SKM-1 (cell line): ENCODE measurements at regions not wholly inside any gene's neighbourhood (a gene's known extent, or its start where the extent isn't known, plus 50 kb on each side); places are given as distances from the start of the nearest gene placed in this dataset.
"Not testable (repeated sequence)": the region's sequence is repeated elsewhere in the genome, so short reads cannot be mapped to it uniquely, and the experiment has no call there.

Source experiments
- DNase-seq: peaks from one replicate; lab custom pipeline; 2025; ENCODE audit not compliant: unreplicated experiment; lab: John Stamatoyannopoulos, UW

- no peak for DNase-seq
Measured at GRCh38 chr1:74943046-74943445, 191.1 kb upstream of the LHX8 start.

DNA sequence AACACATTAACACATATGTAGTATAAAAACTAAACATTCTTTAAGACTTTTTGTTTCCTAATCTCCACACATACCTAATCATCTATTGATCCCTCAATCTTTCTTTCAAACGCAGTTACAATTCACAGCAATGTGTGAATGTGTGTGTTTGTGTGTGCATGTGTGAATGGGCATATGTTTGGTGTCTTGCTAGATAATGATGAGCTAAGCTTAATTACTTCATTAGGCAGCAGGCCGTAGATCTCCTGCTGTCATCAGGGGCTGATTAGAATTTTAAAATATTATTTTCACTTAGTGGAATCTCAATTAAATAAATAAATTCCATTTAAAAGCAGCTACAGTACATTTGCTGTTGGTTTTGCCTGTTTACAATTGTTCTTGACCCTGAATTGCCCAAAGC lies 187.8 kb upstream of the LHX8 start:
- DNase-seq, result no peak

DNA sequence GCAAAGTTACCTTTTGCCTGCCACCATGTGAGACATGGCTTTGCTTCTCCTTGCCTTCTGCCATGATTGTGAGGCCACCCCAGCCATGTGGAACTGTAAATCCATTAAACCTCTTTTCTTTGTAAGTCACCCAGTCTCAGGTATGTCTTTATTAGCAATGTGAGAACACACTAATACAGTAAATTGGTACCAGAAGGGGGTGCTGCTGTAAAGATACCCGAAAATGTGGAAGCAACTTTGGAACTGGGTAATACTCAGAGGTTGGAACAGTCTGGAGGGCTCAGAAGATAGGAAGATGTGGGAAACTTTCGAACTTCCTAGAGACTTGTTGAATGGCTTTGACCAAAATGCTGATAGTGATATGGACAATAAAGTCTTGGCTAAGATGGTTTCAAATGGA lies 184.8 kb upstream of the LHX8 start:
- DNase-seq, result not testable (repeated sequence)

DNA sequence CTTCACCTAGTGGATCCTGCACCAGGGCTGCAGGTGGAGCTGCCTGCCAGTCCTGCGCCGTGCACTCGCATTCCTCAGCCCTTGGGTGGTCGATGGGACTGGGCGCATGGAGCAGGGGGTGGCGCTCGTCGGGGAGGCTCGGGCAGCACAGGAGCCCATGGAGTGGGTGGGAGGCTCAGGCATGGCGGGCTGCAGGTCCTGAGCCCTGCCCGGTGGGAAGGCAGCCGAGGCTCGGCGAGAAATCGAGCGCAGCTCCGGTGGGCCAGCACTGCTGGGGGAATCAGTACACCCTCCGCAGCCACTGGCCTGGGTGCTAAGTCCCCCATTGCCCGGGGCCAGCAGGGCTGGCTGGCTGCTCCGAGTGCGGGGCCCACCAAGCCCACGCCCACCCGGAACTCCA lies 182.2 kb upstream of the LHX8 start:
- DNase-seq, result not testable (repeated sequence)

- no peak for DNase-seq
Measured at GRCh38 chr1:74952786-74953185, 181.4 kb upstream of the LHX8 start.

DNA sequence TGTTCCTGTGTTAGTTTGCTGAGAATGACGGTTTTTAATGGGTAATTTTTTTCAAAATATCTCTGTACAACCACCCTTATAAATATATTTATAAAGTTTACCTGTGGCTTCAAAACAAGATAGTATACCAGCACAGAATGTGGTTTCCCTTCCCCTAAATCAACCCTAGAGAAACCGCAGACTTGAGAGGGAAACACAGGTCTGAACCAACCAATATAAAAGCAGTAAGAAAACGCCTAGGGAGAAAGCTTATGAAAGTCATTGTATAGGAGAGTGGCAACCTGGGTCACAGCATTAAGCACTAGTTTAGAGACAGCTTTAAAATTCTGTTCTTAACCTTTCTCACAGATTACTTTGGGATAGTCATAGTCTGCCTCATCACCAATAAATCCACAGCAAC lies 180.6 kb upstream of the LHX8 start:
- DNase-seq, result no peak

DNA sequence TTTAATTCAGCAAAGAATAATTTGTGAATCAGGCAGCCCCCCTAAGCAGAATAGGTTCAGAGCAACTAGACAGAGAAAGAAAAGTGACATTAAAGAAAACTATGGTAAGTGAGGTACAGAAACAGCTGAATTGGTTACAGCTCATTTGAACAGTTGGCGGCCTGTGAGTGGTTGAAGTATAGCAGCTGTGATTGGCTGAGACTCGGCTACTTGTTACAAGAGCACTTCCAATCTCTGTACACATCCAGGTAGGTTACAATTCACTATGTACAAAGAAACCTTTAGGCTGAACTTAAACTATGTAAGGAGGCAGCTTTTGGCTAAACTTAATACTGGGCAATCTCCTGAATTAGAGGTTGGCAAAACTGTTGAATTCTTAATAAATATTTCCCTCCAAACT lies 171.1 kb upstream of the LHX8 start:
- no peak for DNase-seq

GRCh38 chr1:74964508-74965102 lies 169.6 kb upstream of the LHX8 start:
- DNase-seq, result no peak

GRCh38 chr1:74969566-74970135 lies 164.5 kb upstream of the LHX8 start:
- DNase-seq, result no peak

- DNase-seq, result no peak
Measured at GRCh38 chr1:74971982-74972381, 162.2 kb upstream of the LHX8 start.

- DNase-seq, result no peak
Measured at GRCh38 chr1:74976491-74976890, 157.7 kb upstream of the LHX8 start.

DNA sequence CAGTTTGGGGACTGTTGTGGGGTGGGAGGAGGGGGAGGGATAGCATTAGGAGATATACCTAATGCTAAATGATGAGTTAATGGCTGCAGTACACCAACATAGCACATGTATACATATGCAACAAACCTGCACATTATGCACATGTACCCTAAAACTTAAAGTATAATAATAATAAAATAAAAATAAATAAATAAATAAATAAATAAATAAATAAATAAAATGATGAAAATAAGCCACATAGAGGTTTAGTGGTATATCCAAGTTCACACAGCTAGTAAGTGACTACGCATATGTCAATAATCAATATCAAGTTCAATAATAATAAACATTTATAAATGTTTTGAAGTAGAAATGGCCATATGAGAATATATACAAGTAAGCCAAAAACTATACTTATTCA lies 141.7 kb upstream of the LHX8 start:
- DNase-seq, result not testable (repeated sequence)

DNA sequence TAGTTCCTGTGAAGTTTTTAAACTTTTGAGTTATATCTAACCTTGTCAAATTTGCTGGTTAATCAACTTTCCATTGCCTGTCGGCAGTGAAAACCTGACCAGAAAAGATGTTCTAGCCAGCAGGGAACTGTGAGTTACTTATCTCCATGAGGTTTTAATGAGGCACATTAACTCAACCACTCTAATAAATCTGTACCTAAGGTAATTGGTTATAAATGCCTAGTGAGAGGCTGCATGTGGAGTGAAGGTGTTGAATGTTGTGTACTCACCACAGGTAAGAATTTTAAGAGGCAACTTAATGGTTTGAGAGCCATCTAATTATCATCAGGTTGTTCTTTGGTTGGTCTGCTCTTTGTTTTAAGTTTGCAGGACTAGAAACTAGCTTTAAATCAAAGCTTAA lies 138.4 kb upstream of the LHX8 start:
- DNase-seq, result no peak

- no peak for DNase-seq
Measured at GRCh38 chr1:75010547-75010946, 123.6 kb upstream of the LHX8 start.

GRCh38 chr1:75014250-75014649 lies 119.9 kb upstream of the LHX8 start:
- no peak for DNase-seq

GRCh38 chr1:75023005-75023404 lies 111.2 kb upstream of the LHX8 start:
- no peak for DNase-seq

GRCh38 chr1:75034376-75034775 lies 99.8 kb upstream of the LHX8 start:
- no peak for DNase-seq

DNA sequence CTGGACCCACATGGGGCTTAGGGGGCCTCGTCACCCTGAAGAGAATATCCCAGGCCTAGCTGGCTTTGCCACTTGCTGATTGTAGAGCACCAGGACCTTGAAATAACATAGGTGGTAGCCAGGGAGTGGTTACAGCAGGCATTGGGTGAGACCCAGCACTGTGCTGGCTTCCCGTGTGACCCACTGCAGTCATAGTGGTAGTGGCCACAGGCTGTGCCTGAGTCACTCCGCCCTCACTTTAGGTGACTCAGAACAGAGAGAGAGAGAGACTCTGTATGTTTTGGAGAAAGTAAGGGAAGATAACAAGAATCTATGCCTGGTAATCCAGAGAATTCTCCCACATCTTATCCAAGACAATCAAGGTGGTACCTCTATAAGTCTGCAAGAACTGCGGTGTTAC lies 98.7 kb upstream of the LHX8 start:
- no peak for DNase-seq

DNA sequence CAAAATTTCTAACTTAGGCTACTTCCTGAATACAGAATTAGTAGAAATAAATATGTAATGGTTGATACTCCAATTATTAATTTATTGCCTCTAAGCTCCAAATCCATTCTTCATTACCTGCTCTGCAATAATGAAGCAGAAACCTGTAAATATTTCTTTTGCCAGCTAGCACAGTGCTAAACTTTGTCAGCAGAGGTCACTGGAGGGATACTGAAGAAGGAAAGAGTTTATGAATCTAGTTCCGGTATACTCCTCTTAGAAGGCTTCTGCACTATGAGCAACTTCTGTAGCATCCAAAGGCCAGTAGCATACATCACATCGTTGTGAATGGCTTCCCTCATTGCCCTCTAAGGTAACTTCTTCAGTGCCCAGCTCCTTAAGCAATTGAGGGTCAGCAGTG lies 81.0 kb upstream of the LHX8 start:
- no peak for DNase-seq

- DNase-seq, result no peak
Measured at GRCh38 chr1:75058424-75058823, 75.8 kb upstream of the LHX8 start.

- no peak for DNase-seq
Measured at GRCh38 chr1:75062111-75062510, 72.1 kb upstream of the LHX8 start.

- no peak for DNase-seq
Measured at GRCh38 chr1:75067975-75068374, 66.2 kb upstream of the LHX8 start.

- DNase-seq, result peak; percentile 4
Measured at GRCh38 chr1:75074831-75075395, 59.3 kb upstream of the LHX8 start.
